Activated CD4-positive, alpha-beta T cell treated with anti-CD3 and anti-CD28 coated beads for 24 hours (primary cell): ENCODE measurements at regions not wholly inside any gene's neighbourhood (a gene's known extent, or its start where the extent isn't known, plus 50 kb on each side); places are given as distances from the start of the nearest gene placed in this dataset.

Experiments used
- DNase-seq, 2 donors: peaks; one replicate each; pipeline ENCODE4 v3.0.0-alpha.2; 2020; ENCODE audit warnings: low read depth in 2 of 2

DNA sequence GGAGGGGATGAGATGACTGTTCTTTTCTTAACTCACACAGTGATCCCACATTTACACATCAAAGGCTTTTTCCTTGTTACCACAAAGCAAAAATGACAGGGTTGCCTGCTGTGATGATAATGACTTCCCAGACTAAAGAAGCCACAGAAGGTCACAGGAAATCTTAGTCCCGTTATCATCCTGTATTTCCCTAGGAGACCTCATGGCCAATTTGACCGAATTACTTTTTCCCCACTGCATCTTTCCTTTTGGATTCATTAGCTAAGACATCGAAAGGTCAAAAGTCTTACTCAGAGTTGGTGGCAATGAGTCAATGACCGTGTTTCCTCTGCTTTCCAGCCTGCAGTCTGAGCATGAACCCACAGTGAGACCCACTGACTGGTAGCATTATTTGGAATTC is 130.1 kb upstream of the INHBA start:
- DNase-seq = no peak

DNA sequence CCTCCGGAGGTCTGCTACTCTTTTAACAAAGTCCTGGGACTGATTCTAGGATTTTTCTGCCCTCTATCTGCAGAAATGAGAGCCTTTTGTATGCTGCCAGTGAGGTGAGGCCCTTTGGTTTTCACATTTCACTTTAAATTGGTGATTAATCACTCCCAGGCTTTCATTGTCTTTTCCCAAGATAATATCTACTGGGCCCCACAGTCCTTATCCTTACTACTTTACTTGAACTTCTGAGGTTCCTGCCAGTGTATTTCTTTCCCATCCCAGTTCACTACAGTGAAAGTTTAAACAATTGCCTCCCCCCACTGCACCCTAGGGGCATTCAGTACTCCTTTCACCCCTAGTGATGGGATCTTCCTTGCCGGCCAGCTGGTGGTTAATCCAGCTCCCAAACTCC is 127.4 kb upstream of the INHBA start:
- DNase-seq = no peak

DNA sequence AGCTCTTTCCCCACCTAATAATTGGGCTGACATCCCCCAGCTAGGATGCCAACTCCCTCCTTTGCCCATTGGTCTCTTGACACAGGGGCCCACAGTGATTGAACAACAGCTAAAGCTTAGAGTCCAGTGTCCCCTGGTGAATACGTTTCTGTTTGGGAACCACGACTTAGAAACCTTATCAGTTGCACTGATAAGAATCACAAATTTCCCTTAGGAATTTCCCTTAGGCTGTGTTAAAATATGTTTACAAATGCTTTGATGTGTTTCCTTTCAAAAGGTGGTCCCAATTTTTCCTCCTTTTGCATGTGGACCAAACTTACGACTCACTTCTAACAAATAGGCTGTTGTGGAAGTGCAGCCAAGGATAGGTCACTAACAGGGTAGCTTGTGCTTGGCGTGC is 126.0 kb upstream of the INHBA start:
- DNase-seq = no peak

DNA sequence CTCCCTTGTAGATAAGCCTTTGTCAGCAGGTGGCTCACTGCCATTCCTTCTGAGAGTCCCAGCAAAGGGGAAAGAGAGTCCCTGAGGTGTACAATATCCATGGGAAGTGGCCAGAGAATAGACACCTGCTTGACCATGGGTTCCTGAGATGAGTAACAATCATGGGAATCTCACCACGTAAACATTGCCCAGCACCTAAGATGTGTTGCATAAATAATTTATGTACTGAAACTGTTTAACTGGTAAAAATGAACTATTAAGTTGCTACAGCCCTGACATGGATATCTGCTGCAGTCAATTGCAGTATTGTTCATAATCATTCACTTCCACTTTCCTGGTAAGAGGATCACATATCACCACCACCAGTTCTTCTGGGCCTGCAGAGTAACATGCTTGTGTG is 123.8 kb upstream of the INHBA start:
- no peak for DNase-seq

DNA sequence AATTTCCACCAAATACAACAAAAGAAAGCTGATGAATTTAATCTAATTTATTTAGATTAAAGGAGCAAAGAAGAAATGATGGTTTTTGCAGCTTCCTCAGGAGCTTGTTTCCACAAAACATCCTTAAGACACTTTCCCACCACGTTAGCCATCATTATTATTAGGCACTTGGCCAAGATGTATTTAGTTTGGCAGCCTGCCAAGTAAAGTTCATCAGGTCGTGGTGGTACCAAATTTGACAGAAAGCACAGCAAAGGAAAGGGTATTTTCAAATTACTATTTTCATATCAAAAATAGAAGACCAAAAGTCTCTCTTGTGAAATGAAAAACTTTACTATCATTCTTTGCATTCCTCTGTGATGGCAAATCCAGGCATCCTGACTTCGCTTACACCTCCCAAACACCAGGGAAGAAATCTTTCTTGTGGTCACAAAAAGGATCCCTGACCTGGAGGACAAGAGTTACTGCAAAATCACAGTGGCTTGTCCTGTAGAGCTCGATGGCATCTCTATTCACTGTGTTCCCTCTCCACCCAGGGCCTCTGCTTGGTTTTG is 123.1 kb upstream of the INHBA start:
- no peak for DNase-seq

DNA sequence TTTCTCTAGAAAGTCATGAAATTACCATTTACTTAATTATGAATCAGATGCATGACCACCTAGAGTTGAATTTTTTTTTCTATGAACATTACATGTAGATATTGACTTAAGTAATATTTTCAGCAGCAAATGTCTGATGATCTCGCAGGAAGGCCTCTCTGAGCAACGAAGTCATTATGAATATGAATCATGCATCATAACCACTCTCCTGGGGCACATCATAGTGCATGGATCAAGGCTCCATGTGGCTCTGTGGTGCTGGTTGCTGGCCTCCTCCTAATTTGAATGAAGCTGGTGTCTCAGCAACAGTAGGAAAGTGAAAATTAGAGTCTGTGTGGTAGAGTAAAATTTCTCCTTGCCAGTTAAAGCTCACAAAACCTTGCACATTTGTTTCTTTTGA is 121.4 kb upstream of the INHBA start:
- DNase-seq = no peak

DNA sequence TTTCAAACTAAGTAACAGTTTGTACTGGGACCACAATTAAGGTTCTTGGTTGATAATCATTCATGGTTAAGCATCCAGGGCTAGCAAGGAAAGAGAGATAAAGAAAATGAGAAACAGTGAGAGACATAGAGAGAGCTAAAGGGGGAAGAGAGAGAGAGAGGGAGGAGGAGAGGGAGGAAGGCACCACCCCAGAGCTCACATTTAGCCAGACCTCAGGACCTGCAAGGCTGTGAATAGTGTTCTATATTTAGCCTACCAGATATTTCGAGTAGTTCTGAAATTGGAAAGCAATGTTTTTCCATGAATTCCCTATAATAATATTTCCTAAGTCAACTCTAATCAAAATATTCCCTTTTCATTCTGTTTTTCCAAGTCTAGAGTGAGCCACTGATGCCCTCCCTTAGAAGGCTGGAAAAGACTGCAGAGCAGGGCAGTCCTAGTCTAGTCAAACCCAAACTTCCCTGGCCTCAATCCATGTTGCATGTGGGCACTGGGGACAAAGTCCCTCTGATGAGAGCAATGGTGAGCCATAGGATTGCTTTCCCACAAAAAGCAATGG is 119.4 kb upstream of the INHBA start:
- no peak for DNase-seq

DNA sequence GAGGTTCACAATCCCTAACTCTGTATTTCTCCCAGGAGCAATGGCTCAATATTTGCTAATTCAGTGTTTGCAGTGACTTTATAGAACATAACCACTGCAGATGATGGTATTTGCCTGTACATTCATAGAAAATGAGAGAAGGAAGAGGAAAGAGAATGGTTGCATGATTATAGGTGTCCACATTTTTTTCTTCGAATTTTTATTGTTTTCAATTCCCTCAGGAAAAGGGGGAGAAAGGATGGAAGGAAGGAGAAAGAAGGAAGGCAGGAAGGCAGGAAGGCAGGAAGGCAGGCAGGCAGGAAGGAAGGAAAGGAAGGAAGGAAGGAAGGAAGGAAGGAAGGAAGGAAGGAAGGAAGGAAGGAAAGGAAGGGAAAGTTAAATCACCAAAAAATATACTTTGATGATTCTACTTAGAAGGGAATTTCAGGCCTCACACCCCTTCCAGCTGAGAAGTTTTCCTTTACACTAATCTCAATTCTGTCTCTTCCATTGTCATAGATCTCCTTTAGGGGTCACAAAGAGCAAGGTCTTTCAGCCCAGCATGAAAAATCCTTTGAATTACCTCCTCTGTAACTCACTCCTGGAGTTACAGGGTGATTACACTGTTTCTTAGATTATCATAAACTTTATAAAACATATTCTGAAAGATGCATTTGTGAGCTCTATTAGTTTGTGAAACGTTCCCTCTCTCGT is 118.8 kb upstream of the INHBA start:
- no peak for DNase-seq

DNA sequence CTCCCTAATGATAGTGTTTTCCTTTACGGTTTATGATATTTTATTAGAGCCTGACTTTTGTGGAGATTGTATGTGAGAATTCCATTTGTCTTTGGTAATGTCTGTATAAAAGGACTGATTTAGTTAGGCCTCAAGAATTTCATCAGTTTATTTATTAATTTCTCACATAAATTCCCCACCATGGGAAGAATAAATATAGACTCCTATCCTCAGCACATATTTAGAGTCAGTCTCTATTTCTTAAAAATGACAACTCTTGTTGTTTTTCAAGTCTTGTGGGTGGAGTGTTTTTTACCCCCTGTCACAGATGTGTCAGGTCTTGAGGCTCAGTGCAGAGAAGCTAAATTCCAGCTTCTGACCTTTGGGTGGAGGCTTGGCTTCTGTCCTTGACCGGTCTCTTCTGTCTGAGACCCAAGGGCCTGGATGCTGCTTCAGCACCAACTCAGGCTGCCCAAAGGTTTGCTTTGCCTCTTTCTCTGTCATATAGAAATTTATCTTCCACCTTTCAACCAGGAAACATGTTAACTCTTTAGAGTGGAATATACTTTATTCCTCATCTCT is 117.3 kb upstream of the INHBA start:
- DNase-seq = no peak

DNA sequence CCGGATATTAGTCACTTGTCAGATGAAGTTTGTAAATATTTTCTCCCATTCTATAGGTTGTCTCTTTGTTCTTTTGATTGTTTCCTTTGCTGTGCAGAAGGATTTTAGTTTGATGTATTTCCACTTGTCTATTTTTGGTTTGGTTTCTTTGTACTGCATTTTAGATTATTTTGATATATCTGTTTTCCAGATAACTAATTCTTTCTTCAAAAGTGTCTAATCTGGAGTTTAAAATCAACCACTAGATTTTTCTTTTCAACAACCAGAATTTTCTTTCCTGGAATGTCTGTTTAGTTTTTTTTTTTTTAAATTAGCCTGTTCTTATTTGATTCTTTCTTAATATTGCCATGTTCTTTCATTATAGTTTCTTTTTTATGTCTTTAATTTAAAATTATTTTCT is 116.8 kb upstream of the INHBA start:
- DNase-seq = no peak

DNA sequence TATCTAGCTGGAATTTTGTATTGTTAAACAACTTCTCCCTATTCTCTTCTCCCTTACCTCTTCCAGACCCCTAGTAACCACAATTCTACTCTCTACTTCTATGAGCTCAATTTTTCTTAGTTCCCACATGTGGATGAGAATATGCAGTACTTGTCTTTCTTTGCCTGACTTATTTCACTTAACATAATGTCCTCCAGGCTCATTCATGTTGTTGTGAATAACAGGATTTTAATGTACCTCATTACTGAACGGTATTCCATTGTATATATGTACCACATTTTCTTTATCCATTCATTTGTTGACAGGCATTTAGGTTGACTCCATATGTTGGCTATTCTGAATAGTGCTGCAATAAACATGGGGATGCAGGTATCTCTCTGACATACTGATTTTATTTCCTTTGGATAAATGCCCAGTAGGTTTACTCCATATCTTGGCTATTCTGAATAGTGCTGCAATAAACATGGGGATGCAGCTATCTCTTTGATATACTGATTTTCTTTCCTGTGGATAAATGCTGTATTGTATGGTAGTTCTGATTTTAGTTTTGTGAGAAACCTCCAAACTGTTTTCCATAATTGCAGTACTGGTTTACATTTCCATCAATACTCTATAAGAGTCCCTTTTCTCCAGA is 116.0 kb upstream of the INHBA start:
- DNase-seq = no peak

DNA sequence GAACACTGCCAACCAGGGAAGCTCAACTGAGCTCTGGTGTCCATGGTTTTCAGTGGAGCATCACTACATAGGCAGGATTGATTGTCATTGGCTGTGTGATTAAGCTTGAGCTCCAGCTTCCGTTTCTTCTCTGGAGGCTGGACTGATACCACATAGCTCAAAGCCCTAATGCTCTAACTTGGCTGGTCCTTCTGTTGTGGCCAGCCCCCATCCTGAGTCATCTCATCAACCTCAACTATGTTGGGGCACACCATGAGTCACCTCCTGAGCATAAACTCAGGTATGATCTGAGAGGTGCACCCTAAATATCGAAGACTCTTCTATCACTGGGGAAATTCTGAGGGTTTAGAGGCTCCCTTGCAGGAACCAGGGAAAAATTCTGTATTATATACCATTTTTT is 114.5 kb upstream of the INHBA start:
- no peak for DNase-seq

DNA sequence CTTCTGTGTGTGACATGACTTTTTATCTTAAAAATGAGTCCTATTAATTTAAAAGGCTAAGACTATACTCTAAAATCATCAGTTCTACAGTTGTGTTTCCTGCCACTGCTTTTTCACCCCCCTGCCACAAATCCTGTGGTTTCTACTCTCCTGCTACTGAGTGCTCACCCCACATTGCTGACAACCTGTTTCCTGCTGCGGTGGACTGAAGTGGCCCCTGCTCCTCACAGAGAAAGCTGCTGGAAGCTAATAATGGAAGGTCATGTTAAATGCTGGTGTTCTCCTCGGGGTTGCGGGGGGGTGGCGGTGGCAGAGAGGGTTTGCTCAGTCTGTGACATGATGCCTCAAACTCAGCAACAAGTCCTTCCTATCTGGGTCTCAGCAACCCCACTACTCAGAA is 113.2 kb upstream of the INHBA start:
- DNase-seq = no peak

DNA sequence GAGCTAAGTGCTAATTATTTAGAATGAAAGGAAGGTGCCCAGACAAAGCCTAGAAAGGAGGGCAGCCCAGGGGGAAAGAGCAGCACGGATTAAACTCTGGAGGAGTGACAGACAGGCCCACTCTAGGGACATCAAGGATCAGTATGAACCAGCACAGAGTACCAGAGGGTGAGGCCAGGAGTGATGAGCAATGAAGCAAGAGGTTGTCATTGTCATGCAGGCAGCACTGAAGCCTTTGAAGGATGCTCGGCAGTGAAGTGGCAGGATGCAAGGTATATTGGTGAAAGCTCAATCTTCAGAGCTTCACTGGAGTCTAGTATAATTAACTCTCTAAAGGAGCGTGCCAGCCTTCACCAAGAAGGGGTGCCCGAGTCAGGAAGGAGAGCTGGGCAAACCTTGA is 112.0 kb upstream of the INHBA start:
- no peak for DNase-seq

DNA sequence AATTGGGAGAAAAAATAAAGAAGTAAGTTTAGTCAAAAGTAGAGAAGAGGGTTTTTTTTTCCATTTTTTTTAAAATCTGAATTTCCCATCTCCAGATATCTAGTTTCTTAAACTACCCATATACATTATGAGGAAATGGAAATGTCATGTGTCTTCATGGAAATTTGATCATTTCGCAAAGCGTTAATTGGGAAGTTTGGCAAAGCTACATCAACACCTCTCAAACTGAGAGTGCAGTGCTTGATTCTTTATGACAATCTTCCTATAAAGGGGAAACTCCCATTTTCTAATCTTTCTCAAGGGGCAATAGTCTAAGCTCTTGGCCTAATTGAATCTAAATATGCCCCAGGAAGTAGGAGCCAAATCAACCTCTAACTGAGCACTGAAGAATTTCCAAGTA is 110.4 kb upstream of the INHBA start:
- no peak for DNase-seq

DNA sequence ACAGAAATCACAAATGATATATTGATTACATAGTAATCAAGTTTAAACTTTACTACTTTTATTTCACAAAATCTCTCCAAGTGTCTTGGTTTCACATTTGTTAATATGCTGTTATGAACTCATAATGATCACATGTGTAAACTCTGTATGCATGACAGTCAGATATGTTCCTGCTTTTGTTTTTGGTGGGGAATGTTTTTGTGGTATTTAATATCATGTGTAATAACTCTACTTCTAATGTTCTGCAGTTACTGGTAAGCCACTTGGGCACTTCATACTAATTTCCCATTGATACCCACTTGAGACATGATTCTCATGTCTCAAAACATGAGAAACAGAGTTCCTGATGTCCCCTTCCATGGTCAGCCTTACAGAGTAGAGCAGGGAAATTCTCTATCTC is 109.1 kb upstream of the INHBA start:
- no peak for DNase-seq

DNA sequence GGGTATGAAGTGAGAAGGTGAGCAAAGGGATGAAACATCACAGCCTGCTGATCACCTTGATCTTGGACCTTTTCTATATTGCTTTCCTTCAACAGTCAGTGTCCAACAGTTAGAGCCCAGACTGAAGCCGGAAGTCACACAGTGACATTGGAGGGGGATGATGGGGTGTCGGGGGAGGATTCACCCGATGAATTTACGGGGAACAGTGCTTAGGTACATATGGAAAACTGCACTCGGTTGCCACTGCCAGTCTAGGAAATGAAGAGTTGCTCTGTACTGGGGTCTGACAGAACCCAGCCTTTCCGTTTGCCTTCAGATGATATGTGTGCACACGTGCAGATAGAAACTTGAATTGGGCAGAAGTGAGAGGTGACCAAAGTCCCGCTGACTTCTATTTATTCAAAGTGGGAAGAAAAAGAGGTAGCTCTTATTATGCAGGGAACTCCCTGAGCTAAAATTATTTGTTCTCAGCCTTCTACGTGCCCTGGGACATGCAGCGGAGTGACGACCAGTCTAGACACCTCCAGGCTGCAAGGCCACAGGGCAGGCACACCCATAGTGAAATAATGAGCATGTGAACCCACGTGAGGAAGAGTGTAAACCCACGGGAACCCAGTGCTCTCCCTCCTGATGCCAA is 107.2 kb upstream of the INHBA start:
- DNase-seq = no peak

DNA sequence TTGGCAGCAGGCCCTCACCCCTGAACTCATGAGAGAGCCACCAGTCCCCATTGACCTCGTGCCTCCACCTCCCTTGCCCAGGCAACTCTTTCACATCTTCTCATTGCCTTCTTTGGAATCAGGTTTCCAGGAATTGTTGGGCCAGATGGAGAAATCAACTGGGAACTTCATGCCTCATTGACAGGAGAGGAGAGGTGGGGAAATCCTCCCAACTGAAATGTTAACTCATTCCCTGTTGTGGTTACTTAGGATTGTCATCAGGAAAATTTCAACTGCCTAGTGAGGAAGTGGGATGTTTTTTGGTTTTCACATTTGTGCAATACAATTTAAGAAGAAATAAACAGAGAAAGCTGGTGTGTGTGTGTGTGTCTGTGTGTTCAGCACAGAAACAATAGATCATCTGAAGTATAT is 106.6 kb upstream of the INHBA start:
- DNase-seq = no peak

DNA sequence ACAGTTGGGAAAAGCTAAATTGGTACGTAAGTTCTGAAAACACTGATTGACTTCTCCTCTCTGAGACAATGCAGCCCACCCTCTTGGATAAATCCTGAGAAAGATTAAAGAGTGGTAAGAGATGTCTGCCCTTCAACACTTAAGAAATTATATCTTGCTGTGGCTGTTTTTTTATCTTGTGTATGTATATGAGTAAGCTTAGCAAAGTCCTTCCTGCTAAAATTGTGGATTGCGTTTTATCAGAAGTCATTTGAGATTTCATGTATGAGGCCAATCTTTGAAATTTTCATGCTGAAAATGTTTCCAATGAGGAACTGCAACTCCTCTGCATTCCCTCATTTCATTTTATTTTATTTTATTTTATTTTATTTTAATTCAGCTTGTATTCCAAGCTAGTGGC is 106.2 kb upstream of the INHBA start:
- DNase-seq = no peak

DNA sequence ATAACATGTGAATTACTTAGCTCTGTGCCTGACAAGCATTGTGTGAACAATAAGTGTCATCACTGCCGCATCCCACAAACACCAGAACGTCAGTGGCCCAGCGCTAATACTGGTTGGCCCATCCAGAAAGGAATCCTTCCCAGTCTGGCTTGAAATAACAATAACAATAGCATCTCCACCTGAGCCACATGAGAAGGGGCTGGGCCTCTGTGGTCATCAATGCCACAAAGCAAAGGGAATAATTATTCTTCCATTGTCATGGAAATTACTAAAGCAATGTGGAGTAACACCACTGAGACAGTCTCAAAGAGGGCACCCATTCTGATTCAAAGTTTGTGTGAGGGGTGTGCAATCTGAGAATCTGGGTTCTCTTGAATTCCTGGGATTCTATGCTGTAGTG is 105.7 kb upstream of the INHBA start:
- DNase-seq = no peak

DNA sequence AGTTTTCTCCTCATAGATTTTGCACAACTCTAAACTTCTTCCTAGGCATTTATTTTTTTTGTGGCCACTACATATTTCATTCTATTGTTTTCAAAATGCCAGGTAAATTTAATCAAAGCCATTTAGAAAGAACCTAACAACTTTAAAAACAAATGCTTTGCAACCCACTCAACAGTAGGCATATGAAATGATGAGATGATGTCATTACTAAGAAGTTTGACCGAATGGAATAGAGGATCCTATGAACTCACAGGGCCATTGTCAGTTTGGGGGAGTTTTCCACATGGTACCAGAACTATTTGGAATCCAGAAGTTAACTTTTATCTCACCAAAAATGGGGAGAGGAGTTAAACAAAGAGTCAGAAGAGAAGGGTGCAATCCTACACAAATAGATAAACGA is 100.7 kb upstream of the INHBA start:
- no peak for DNase-seq

DNA sequence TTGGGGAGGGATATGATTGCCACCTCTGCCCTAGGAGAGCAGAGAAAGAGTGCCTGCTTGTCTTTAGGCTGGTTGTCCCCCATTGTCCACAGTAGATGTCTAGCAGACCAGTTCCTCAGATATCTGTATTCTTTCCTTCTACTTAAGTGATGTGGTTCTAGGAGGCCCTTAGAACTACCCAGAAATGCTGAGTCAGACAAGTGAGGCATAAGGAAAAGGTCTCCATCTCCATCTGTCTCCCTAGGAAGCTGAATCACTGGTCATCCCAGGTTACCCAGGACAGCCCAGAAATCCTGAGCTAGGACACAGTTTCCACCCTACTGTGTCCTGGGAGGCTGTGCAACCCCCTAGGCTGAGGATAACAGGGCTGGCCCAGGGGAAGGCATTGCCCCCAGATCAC is 93.4 kb upstream of the INHBA start:
- no peak for DNase-seq
